COR-L47 (cell line): ENCODE measurements at regions not wholly inside any gene's neighbourhood (a gene's known extent, or its start where the extent isn't known, plus 50 kb on each side); places are given as distances from the start of the nearest gene placed in this dataset.

Experiments used
- DNase-seq: peaks from one replicate; lab custom pipeline; 2025; lab: John Stamatoyannopoulos, UW

DNA sequence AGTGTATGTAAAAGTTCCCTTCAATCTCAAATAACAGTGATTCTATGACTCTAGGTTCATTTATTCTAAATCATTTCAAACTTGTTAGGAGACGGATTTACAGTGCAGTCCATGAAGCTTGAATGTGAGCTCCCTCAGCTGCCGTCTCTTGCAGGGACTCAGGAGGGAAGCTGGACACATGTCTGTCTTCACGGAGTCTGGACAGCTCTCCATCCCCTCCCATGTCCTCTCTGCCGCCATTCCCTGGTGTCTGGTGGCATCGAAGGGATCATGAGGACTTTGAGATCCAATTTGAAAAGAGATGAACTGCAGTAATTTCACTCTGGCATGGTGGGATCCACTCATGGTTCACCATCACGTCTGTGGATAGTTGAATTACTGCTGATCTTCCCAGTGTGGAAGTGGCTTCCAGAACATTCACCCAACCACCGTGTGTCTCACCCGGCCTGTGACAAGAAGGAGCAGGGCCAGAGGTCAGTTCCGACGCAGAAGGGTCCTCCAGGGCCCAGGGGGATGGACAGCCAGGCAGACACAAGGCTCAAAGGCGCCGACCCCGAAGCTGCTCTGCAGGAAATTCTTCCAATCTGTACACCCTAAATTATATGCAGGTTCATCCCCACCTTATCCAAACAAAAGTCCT, 370.1 kb downstream of the THBS2 start:
- DNase-seq: no peak

DNA sequence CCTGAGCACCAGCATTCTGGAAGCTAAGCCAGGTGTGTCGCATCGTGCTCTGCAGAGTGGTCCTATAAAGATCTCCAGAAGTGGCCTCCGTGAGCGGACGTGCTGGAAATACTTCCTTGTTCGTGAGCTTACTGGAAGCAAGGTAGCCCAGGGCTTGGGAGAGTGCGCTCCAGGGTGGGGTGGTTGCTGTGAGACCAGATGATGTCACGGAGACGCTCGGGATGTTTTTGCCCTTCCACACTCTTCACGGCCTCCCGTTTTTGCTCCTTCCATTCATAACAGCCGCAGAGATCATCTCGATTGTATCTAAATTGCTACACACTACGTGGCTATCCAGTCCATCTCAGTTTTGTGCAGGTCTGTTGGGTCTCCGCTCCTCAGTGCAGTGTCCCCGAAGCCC, 373.4 kb downstream of the THBS2 start:
- no peak for DNase-seq

DNA sequence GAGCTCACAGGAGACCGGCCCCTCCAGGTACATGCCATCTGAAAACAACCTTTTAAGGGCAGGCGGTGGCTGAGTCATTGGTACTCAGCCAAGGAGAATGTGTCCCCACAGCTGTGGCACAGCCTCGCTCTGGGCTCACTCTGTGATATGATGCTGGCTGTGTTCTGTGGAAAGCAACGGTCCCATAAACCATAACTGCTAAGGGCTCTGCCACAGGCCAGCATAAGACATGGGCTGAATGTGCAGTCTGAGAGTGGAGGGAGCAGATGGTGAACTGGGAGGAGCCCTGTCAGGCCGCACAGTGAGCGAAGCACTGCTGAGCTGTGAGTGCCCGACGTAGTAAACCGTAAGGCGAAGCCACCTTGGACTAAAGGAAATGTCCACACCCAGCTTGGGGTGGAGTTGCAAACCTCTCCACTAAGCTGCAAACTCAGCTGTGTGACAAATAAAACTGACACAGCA, 375.8 kb downstream of the THBS2 start:
- DNase-seq: peak; percentile 40

DNA sequence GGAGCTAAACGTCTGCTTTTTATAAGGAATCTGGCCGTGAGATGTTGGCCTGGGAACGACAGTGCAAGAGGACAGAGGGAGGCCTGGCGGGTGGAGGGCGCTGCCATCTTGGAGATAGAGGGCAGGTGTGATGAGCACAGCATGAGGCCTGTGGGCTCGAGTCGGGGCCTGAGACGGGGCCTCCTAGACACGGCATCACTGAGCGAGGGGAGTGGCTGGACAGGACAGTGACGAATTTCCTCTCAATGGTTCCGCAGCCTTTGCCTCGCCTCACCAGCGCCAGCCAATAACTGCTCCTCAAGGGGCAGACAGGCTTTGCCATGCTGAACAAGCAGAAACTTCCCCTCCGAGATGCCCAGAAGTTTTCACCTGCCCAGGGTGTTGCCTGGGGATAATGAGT, 376.7 kb downstream of the THBS2 start:
- no peak for DNase-seq

DNA sequence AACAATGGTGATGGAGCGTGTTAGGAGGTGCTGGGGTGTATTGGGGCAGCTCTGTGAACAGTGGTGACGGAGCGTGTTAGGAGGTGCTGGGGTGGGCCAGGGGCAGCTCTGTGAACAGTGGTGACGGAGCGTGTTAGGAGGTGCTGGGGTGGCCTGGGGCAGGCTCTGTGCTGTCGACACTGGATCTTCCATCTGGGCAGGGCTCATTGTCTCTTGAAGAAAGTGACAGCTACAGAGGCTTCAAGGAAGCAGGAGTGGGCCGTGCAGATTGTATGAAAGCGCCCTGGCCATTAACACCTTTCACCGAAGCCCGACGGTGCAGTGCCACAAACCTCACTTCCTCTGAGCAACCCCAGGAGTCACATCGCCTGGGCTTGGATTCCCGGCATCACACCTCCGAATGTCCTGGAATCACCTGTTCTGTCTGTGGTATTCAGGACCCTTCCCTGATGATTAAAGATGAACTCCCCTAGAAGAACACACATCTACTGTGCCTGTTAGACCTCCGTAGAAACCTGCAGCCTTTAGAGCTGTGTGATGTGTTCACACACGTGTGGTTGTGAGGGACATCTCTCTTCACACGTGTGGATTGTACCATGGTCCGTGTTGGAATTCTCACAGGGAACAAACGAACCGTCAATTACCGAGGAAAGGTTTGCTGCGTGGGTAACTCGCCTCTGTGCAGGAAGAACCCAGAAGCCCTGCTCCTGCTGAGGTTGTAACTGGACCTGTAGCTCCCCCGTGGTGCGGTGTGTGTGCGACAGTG, 377.7 kb downstream of the THBS2 start:
- DNase-seq: no peak

DNA sequence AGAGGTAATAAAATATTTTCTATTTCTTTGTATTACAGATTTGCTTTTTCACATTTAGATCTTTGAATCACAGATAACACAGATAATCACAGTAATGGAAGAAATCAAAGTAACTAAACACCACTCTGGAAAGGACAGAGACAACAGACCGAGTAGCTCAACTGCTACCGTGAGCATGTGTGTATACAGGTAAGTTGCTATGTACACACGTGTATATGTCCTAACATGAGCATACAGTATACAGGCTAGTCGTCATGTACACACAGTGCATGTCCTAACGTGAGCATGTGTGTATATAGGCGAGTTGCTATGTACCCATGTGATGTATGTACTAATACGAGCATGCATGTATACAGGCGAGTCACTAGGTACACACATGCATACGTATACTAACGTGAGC, 379.0 kb downstream of the THBS2 start:
- no peak for DNase-seq

DNA sequence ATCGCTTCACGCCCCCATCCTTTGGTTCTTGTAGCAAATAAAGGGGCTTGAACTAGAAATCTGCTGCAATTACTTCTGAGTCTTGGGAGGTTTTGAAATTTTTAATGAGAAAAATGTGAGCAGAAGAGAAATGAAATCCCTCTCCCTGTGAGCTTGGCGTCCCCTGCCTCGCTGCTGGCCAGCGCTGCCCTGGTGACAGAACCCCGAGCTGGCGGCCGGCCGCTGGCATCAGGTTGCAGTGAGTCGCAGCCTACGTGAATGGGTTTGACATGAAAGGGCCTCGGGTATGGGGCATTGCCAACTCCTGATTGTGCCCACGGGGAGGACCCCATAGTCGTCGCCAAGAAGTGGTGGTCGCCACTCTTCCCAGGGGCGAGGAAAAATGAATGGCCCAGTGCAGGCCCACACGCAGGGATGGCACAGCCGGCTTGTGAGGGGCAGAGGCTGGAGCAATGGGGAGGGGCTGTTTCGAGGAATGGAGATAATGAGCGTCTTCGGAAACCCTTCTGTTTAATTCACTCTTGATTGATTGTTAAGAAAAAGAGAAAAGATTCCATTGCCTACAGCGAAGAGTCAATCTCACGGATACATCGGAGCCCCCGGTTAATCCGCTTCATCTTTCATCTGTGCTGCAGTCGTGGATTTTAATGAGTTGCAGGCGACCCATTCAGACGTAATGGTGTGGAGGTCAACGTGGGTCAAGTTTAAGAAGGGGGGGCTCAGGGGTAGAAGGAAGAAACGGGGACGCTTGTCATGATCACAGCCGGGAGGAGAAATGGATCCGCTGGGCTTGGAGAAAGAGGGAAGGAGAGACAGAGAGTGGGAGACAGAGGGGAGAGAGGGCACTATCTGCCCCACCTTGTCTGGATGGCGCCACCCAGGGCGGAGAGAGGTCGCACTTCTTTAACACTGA, 380.1 kb downstream of the THBS2 start:
- no peak for DNase-seq

DNA sequence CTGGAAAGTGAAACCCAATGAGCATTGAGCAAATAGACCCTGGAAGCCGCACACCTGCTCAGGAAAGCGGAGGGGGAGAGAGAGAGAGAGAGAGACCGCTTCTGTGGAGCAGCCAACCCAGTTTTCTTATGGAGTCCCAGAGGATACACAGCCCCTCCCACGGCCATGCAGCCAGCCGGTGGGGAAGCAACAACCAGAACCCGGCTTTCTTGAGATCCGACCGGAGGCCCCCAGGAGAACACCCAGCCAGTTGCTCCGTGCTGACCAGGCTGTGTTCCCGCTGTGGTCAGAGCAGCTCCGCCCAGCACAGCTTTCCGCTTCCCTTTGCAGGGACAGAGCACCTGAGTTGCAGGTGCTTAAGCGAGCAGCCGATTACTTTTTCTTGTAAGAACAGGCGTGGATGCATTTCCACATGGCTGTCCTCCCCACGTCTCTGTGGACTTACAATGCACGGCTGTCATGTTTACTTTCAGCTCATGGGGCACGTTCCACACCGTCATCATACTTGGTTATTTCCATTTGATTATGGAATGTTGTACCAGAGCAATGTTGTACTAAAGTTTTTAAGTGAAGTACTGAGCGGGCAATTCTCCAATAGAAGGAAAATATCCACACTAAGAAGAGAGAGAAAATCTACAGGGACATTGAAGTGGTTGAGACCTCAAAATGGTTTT, 381.9 kb downstream of the THBS2 start:
- DNase-seq: no peak

DNA sequence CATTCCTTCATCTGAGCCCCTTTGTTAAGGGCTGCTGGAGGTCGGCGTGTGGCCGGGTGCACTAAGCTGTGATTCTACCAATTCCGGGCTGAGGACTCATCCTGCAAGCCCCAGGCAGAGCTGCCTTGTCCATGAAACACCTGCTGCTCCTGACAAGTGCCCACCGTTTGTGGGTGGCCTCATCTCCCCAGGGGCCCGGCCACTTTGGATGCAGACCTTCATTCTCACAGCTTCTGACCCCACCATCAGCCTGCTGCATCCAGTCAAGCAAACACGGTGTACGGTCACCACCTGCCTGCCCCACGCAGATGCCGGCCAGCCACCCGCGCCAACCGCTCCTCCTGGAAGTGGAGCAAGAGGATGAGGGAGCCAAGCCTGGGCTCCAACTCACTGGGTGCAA, 382.7 kb downstream of the THBS2 start:
- DNase-seq: no peak

DNA sequence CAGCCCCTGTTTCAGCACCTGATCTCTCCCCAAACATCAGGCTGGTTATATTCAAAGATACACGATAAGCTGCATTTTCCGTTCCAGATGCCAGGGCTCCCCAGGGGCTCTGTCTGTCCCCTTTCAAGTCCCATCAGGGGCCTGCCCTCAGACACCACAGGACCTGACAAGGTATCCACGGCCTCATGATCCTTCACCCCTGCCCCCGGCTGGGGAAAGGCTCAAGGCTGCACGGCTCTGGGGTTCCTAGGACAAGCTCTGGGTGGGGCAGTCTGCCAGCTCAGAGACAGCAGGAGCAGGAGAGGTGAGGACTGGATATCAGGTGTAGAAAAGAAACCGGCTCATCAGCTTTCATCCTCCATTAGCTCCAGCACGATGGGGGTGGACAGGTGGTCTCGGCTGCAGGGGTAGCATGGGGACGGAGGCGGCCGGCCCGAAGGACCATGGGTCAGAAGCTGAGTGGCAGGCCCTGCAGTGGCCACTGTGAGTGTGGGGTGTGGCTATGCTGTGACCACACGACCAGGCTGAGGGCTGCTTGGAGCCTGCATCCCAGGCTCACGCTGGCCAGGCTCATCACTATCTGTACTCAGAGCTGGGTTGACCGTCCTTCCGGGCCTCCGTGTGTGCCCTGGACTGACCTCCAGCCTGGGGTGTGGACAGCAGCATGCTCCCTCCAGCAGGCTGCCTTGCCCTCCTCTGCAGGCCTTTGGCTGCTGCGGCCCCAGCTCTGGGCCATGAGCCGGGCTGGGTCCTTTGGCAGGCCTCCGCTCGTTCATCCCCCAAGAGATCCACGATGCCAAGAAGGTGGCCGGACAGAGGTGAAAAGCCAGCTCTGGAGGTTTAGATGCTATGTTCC, 386.2 kb downstream of the THBS2 start:
- no peak for DNase-seq

DNA sequence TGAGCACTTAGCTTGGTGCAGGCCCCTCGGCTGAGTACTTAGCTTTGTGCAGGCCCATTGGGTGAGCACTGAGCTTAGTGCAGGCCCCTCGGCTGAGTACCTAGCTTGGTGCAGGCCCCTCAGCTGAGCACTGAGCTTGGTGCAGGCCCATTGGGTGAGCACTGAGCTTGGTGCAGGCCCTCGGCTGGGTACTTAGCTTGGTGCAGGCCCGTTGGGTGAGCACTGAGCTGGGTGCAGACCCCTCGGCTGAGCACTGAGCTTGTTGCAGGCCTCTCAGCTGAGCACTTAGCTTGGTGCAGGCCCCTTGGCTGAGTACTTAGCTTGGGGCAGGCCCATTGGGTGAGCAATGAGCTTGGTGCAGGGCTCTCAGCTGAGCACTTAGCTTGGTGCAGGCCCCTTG, 387.1 kb downstream of the THBS2 start:
- DNase-seq: no peak

DNA sequence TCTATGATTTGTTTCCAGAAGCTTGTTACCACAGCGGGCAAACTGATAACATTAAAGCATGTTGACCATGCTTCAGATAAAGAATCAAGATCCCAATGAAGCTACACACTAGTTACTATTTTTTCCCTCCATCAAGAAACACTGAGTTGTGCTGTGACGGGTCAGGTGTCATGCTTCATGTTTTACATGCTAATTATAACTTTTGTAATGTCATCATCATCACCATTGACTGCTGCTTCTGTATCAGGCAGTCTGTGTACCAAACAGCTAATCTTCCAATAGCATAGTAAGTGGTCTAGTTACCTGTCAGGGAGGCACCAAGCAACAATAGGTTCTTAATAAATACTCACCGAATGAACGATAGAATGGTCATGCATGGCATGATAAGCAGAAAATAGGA, 388.1 kb downstream of the THBS2 start:
- DNase-seq: no peak

DNA sequence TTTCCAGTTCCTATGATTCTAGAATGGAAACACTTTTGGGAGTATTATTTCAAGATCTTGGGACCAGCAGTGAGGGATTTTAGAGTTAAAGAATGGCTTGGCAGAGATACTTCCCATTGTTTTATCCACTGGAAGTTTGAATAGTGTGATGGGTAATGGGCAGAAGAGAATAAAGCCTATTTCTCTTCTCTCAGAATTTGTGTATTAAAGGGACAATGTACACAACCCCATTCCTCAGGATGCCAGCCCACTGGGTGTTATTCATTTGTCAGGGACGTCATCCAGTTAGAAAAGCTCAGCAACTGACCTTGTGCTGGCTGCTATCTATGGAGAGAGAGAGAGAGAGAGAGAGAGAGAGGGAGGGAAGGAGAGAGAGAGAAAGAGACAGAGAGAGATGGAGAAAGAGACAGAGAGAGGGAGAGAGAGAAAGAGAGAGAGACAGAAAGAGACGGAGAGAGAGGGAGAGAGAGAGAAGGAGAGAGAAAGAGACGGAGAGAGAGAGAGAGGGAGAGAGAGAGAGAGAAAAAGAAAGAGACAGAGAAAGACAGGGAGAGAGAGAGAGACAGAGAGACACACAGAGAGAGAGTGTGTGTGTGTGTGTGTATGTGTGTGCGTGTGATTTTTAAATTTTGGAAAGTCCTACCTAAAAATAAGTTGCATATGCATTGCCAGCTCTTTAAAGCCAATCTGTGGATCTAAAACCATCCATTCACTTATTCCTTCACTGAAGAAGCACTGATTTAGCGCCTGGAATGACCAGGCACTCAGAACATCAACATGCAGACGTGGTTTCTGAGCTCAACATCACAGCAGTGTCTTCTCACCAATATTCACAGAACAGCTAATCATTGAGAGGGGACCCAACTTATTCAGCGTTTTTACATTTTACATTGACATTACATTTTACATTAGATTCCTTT, 388.8 kb downstream of the THBS2 start:
- DNase-seq: no peak

DNA sequence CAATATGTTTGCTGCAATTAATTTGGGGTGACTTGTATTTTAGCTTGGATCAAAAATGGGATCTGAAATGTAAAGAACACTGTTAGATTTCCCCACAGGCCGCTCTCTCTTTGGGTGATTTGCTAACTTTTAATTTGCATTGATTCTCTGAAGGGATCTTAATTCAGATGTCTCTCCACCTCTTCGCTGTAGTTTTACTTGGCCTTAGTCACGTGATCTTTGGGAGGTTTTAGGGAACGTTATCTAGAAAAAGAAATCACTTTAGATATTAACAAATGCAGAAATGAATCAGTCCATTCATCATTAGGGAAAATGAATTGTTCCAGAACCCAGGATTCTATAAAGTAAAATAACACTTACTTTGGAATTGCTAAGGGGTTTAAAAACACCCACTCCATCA, 390.2 kb downstream of the THBS2 start:
- no peak for DNase-seq

DNA sequence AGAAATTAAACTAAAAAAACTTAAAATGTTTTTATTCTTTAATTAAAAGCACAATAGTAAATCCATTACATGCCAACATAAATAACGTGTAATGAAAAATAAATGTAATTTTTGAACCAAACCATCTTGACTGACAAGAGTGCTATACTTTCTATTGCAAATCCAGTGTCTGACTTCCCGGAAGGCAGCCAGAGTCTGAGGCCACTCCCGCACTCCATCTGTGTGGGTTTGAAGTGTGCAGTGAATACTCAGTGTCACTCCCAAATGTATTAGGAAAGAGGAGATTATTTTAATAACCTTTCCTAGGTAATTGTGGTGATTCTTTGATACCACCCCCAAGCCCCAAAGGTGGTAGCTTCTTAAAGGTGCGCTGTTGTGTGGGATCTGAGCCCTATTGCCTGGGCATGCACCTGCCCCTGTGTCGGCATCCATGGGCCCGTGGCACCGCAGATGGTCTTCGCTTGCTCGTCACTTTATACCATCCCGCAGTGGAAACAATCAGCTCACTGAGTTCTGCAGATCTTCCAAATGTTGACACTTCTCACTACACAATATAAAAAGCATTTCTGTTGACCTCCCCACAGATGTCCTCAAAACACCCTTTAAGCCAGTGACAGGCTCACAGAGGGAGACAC, 391.2 kb downstream of the THBS2 start:
- DNase-seq: no peak

DNA sequence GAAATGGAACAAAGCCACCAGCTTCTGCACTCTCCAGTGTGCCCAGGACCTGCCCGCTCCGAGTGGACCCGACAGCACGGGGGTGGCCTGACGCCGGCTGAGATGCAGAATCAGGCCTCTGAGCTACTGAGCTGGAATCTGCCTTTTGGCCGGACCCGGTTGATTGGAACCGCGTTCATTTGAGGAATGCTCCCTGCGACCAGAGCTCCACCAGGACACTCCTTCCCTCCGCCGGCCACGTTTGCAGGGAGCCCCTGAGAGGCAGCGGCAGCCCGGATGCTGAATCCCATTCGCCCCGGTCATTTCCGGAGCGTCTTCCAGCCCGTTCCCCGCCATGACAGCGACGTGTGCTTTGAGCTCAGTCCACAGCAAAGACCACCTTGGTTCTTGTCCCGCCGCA, 392.7 kb downstream of the THBS2 start:
- DNase-seq: no peak

DNA sequence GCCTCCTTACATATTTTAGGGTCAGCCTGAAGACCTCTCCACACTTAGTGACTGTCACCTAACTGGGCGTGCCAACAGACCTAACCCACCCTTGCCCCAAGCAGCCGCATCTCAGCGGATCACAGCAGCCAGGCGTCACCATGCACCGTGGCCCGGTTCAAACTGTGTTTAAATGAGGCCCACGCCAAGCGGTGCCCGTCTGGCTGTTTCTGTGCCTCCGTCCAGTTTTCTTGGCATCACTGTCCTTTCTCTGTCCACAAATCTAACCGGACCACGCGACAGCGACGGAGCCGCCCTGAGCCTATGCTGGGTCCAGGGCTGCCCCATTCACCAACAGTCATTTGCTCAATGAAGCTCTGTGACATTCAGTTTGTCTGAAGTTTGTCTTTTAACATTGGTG, 393.3 kb downstream of the THBS2 start:
- no peak for DNase-seq

DNA sequence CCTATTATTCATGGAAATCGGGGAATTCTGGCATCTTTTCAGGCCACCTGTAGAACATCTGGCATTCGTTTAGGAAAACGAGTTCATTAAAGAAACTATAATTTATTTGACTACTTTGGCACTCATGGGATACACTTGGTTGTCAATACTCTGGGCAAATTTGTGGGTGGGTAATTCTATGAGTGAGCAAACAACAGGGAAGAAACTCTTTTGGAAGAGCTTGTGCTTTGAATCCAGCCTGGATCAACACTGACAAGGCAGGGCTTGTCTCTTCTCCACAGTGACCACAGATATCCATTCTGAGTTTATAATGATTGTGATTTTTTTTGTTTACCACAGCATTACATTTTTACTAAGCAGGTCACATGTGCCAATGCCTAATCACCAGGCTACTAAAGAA, 394.7 kb downstream of the THBS2 start:
- DNase-seq: no peak

DNA sequence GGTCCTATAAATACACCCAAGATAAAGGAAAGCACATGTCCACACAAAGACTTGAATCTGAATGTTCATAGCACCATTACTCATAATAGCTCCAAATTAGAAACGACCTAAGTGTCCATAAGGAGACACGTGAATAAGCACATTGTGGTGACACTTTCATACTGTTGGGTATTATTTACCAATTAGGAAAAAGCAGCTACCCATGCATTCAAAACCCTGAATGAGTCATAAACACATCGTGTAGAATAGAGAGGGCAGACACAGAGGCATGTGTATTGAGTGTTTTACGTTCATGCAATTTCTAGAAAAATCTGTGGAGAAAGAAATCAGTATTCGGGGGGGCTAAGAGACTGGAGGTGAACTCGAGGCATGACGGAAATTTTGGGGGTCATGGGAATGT, 396.7 kb downstream of the THBS2 start:
- no peak for DNase-seq
